ENCODE measurements at regions not wholly inside any gene's neighbourhood (a gene's known extent, or its start where the extent isn't known, plus 50 kb on each side); places are given as distances from the start of the nearest gene placed in this dataset.
"Not testable (repeated sequence)": the region's sequence is repeated elsewhere in the genome, so short reads cannot be mapped to it uniquely, and the experiment has no call there.

DNA sequence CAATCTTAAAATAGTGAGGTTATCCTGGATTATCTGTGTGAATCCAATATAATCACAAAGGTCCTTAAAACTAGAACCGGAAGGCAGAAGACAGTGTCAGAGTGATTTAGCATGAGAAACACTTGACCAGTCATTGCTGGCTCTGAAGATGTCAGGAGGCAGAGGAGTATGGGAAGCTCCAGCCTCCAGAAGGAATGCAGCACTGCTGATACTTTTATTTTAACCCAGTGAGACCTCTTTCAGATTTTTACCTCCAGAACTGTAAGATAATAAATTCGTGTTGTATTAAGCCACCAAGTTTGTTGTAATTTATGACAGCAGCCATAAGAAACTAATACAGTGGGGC lies 134.4 kb upstream of the ZC3H12C start:
- Histone ChIP-seq H3K4me1 (replicated peaks) (no peaks in the 10 kb centered on the region), H3K9me3 (no peaks in the 10 kb centered on the region), H3K36me3 (no peaks in the 10 kb centered on the region), H3K4me3 (no peak overlapping the region), H3K27me3 (replicated peaks; ENCODE audit: insufficient read depth) (no peaks in the 10 kb centered on the region), H3K27ac (no peak overlapping the region)
- DNase-seq (ENCODE audit: low spot score): no peak
- intact Hi-C loops (cut with DNase I): no loop called here
- 47% methylated on average over 2 of the region's 2 CpGs for WGBS
- TF ChIP-seq POLR2AphosphoS5 (IDR thresholded peaks at IDR 0.05) (no peak), POLR2A (IDR thresholded peaks at IDR 0.05) (no peak)
- TF ChIP-seq, protein P1, sequence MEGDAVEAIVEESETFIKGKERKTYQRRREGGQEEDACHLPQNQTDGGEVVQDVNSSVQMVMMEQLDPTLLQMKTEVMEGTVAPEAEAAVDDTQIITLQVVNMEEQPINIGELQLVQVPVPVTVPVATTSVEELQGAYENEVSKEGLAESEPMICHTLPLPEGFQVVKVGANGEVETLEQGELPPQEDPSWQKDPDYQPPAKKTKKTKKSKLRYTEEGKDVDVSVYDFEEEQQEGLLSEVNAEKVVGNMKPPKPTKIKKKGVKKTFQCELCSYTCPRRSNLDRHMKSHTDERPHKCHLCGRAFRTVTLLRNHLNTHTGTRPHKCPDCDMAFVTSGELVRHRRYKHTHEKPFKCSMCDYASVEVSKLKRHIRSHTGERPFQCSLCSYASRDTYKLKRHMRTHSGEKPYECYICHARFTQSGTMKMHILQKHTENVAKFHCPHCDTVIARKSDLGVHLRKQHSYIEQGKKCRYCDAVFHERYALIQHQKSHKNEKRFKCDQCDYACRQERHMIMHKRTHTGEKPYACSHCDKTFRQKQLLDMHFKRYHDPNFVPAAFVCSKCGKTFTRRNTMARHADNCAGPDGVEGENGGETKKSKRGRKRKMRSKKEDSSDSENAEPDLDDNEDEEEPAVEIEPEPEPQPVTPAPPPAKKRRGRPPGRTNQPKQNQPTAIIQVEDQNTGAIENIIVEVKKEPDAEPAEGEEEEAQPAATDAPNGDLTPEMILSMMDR (IDR thresholded peaks at IDR 0.05): no peak

DNA sequence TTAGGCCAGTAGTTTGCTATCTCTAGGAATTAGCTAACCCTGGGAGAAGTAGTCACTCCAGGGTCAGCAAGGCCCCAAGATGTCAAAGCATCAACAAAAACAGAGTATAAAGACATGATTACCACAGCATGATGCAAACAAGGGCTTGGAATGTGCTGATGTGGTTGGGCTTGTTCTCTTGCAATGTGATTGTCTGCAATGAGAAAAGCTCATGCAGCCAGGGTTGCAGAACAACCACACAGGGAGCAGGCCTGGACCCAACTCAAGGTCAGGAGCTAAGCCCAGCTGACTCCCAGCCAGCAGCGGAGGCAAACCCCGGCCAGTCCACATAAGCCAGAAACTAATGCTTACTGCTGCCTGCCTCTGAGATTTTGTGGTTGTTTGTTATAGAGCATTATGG lies 132.4 kb upstream of the ZC3H12C start:
- H3K27ac ChIP-seq: no peak overlapping the region
- intact Hi-C loops (cut with DNase I): no loop called here
- no peak for DNase-seq (ENCODE audit: low spot score)
- no peaks in the 10 kb centered on the region for H3K4me1 ChIP-seq (replicated peaks)
- 29% methylated on average over 2 of the region's 2 CpGs for WGBS
- no peaks in the 10 kb centered on the region for H3K27me3 ChIP-seq (replicated peaks; ENCODE audit: insufficient read depth)
- no peaks in the 10 kb centered on the region for H3K36me3 ChIP-seq
- TF ChIP-seq, protein P1 (IDR thresholded peaks at IDR 0.05): no peak
- TF ChIP-seq POLR2AphosphoS5 (IDR thresholded peaks at IDR 0.05): no peak
- no peak for TF ChIP-seq POLR2A (IDR thresholded peaks at IDR 0.05)
- no peaks in the 10 kb centered on the region for H3K9me3 ChIP-seq
- H3K4me3 ChIP-seq: no peak overlapping the region

GRCh38 chr11:109961261-109961660 lies 131.9 kb upstream of the ZC3H12C start:
- Histone ChIP-seq H3K4me3 (no peak overlapping the region), H3K9me3 (no peaks in the 10 kb centered on the region), H3K27me3 (replicated peaks; ENCODE audit: insufficient read depth) (no peaks in the 10 kb centered on the region), H3K4me1 (replicated peaks) (no peaks in the 10 kb centered on the region), H3K36me3 (no peaks in the 10 kb centered on the region), H3K27ac (no peak overlapping the region)
- TF ChIP-seq, protein P1 (IDR thresholded peaks at IDR 0.05): no peak
- no peak for TF ChIP-seq POLR2AphosphoS5 (IDR thresholded peaks at IDR 0.05)
- no peak for TF ChIP-seq POLR2A (IDR thresholded peaks at IDR 0.05)
- intact Hi-C loops (cut with DNase I): no loop called here
- DNase-seq (ENCODE audit: low spot score): no peak
- whole genome bisulfite sequencing: 92% methylated on average over 2 of the region's 2 CpGs

DNA sequence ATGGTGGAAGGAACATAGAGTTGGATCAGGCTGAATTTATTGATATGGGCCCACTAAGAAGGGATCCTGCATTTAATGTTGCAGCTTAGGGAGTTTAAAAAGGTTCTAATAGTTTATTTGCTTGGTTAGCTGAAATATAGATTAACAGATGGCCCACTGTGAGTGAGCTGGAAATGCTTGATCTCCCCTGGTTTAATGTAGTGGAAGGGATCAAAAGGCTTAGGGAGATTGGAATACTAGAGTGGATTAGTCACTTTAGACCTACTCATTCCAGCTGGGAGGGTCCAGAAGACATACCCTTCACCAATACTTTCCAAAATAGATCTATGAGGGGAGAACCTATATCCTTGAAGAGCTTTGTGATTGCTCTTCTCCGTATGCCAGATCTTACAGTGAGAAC lies 130.1 kb upstream of the ZC3H12C start:
- H3K36me3 ChIP-seq: no peaks in the 10 kb centered on the region
- no peaks in the 10 kb centered on the region for H3K27me3 ChIP-seq (replicated peaks; ENCODE audit: insufficient read depth)
- DNase-seq (ENCODE audit: low spot score): no peak
- intact Hi-C loops (cut with DNase I): no loop called here
- H3K9me3 ChIP-seq: no peaks in the 10 kb centered on the region
- no peaks in the 10 kb centered on the region for H3K4me1 ChIP-seq (replicated peaks)
- no peak overlapping the region for H3K4me3 ChIP-seq
- 88% methylated on average over 1 of the region's 1 CpG for whole genome bisulfite sequencing
- no peak overlapping the region for H3K27ac ChIP-seq
- TF ChIP-seq POLR2A (IDR thresholded peaks at IDR 0.05) (no peak), POLR2AphosphoS5 (IDR thresholded peaks at IDR 0.05) (no peak)
- TF ChIP-seq, protein P1 (IDR thresholded peaks at IDR 0.05): no peak

- Histone ChIP-seq H3K27ac (no peak overlapping the region), H3K4me1 (replicated peaks) (no peaks in the 10 kb centered on the region), H3K4me3 (no peak overlapping the region), H3K9me3 (no peaks in the 10 kb centered on the region), H3K27me3 (replicated peaks; ENCODE audit: insufficient read depth) (no peaks in the 10 kb centered on the region), H3K36me3 (no peaks in the 10 kb centered on the region)
- TF ChIP-seq POLR2A (IDR thresholded peaks at IDR 0.05): no peak
- TF ChIP-seq, protein P1 (IDR thresholded peaks at IDR 0.05): no peak
- TF ChIP-seq POLR2AphosphoS5 (IDR thresholded peaks at IDR 0.05): no peak
- WGBS: 98% methylated on average over 2 of the region's 2 CpGs
- DNase-seq (ENCODE audit: low spot score): no peak
- intact Hi-C loops (cut with DNase I): no loop called here
Observed at GRCh38 chr11:109964487-109964886, 128.7 kb upstream of the ZC3H12C start.

GRCh38 chr11:109965445-109965844 lies 127.7 kb upstream of the ZC3H12C start:
- H3K4me1 ChIP-seq (replicated peaks); H3K36me3 ChIP-seq; intact Hi-C loops (cut with DNase I); H3K27ac ChIP-seq; H3K9me3 ChIP-seq; DNase-seq (ENCODE audit: low spot score); H3K4me3 ChIP-seq; H3K27me3 ChIP-seq (replicated peaks; ENCODE audit: insufficient read depth): not testable (repeated sequence)
- WGBS: 100% methylated on average over 1 of the region's 1 CpG

DNA sequence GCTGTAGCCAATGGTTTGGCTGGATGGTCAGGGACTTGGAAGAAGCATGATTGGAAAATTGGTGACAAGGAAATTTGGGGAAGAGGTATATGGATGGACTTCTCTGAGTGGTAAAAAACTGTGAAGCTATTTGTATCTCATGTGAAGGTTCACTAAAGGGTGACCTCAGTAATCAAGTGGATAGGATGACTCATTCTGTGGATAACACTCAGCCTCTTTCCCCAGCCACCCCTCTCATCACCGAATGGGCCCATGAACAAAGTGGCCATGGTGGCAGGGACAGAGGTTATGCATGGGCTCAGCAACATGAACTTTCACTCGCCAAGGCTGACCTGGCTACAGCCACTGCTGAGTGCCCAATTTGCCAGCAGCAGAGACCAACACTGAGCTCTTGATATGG lies 127.3 kb upstream of the ZC3H12C start:
- DNase-seq (ENCODE audit: low spot score); H3K9me3 ChIP-seq; intact Hi-C loops (cut with DNase I); H3K4me3 ChIP-seq; H3K4me1 ChIP-seq (replicated peaks); H3K27me3 ChIP-seq (replicated peaks; ENCODE audit: insufficient read depth); H3K36me3 ChIP-seq; H3K27ac ChIP-seq: not testable (repeated sequence)
- 100% methylated on average over 2 of the region's 2 CpGs for WGBS

- 59% methylated on average over 1 of the region's 1 CpG for WGBS
Observed at GRCh38 chr11:109967136-109967535, 126.1 kb upstream of the ZC3H12C start.

More at GRCh38 chr11:109967136-109967535, 126.1 kb upstream of the ZC3H12C start:
- H3K4me3 ChIP-seq; intact Hi-C loops (cut with DNase I); H3K9me3 ChIP-seq; H3K27me3 ChIP-seq (replicated peaks; ENCODE audit: insufficient read depth); H3K4me1 ChIP-seq (replicated peaks); DNase-seq (ENCODE audit: low spot score); H3K36me3 ChIP-seq; H3K27ac ChIP-seq: not testable (repeated sequence)

Data from prostate gland (tissue), 2 donors.